ENCODE measurements at regions not wholly inside any gene's neighbourhood (a gene's known extent, or its start where the extent isn't known, plus 50 kb on each side); places are given as distances from the start of the nearest gene placed in this dataset.

GRCh38 chr13:85654227-85654626 lies 145.0 kb downstream of the SLITRK6 start:
- Histone ChIP-seq H3K27ac (no peak overlapping the region), H3F3A (ENCODE audit: low read depth) (no peaks in the 10 kb centered on the region), H3K36me3 (no peaks in the 10 kb centered on the region), H3K9ac (no peak overlapping the region), H3K79me2 (ENCODE audit: low read depth) (no peaks in the 10 kb centered on the region), H3K4me2 (no peak overlapping the region), H3K9me3 (ENCODE audit: low read depth) (no peaks in the 10 kb centered on the region), H4K20me1 (ENCODE audit: low read depth) (no peaks in the 10 kb centered on the region), H3K27me3 (no peaks in the 10 kb centered on the region), H2AFZ (replicated peaks) (no peak overlapping the region), H3K4me1 (no peaks in the 10 kb centered on the region), H3K4me3 (no peak overlapping the region)
- H3K27me3 Mint-ChIP-seq (ENCODE audit: insufficient read depth, low read depth): peaks cover 3% of the 10 kb centered on the region
- no peaks in the 10 kb centered on the region for H3K4me1 Mint-ChIP-seq
- DNase-seq (ENCODE audit: low spot score): no peak
- H3K36me3 Mint-ChIP-seq: no peaks in the 10 kb centered on the region
- no peak overlapping the region for H3K4me3 Mint-ChIP-seq
- H3K27ac Mint-ChIP-seq: no peak overlapping the region
- H3K9me3 Mint-ChIP-seq: no peaks in the 10 kb centered on the region
- TF ChIP-seq EZH2phosphoT487 (IDR thresholded peaks at IDR 0.05): no peak
- no peak for TF ChIP-seq EZH2 (IDR thresholded peaks at IDR 0.05)
- no peak for TF ChIP-seq CTCF (IDR thresholded peaks at IDR 0.05)

DNA sequence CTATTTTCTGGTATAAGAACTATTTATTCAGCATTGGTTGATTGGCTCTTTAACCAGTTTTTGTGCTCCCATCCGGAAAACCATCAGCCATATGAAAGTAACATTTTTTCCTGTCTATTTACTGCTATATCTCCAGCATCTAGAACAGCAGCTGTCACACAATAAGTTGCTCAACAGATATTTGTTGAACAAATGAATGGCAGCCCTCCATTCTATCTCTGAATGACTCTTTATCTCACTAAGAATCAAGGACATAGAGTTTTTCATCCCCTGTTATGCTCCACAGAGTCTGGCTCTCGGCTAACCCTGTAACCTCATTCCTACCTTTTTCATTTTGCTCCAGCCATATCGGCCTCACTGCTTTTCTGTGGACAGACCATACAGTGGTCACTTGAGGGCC lies 145.5 kb downstream of the SLITRK6 start:
- DNase-seq (ENCODE audit: low spot score): no peak
- no peaks in the 10 kb centered on the region for H3K9me3 ChIP-seq (ENCODE audit: low read depth)
- no peaks in the 10 kb centered on the region for H3F3A ChIP-seq (ENCODE audit: low read depth)
- H3K9me3 Mint-ChIP-seq: no peaks in the 10 kb centered on the region
- no peaks in the 10 kb centered on the region for H3K27me3 ChIP-seq
- H3K9ac ChIP-seq: no peak overlapping the region
- no peaks in the 10 kb centered on the region for H3K36me3 ChIP-seq
- no peak overlapping the region for H2AFZ ChIP-seq (replicated peaks)
- H4K20me1 ChIP-seq (ENCODE audit: low read depth): no peaks in the 10 kb centered on the region
- no peaks in the 10 kb centered on the region for H3K79me2 ChIP-seq (ENCODE audit: low read depth)
- H3K27ac ChIP-seq: no peak overlapping the region
- no peak for TF ChIP-seq EZH2 (IDR thresholded peaks at IDR 0.05)
- no peak overlapping the region for H3K4me3 Mint-ChIP-seq
- peaks cover 3% of the 10 kb centered on the region for H3K27me3 Mint-ChIP-seq (ENCODE audit: insufficient read depth, low read depth)
- H3K4me1 Mint-ChIP-seq: no peaks in the 10 kb centered on the region
- no peaks in the 10 kb centered on the region for H3K4me1 ChIP-seq
- H3K36me3 Mint-ChIP-seq: no peaks in the 10 kb centered on the region
- no peak overlapping the region for H3K4me2 ChIP-seq
- H3K4me3 ChIP-seq: no peak overlapping the region
- no peak overlapping the region for H3K27ac Mint-ChIP-seq

- Histone ChIP-seq H3K9ac (no peak overlapping the region), H2AFZ (replicated peaks) (no peak overlapping the region), H3K4me3 (no peak overlapping the region), H3F3A (ENCODE audit: low read depth) (no peaks in the 10 kb centered on the region), H3K4me1 (no peaks in the 10 kb centered on the region), H3K27me3 (no peaks in the 10 kb centered on the region), H4K20me1 (ENCODE audit: low read depth) (no peaks in the 10 kb centered on the region), H3K9me3 (ENCODE audit: low read depth) (no peaks in the 10 kb centered on the region), H3K4me2 (no peak overlapping the region), H3K36me3 (no peaks in the 10 kb centered on the region), H3K27ac (no peak overlapping the region), H3K79me2 (ENCODE audit: low read depth) (no peaks in the 10 kb centered on the region)
- Mint-ChIP-seq H3K27me3 (ENCODE audit: insufficient read depth, low read depth) (peaks cover 3% of the 10 kb centered on the region), H3K4me1 (no peaks in the 10 kb centered on the region), H3K4me3 (no peak overlapping the region), H3K27ac (no peak overlapping the region), H3K9me3 (no peaks in the 10 kb centered on the region), H3K36me3 (no peaks in the 10 kb centered on the region)
- no peak for DNase-seq (ENCODE audit: low spot score)
- TF ChIP-seq CTCF (IDR thresholded peaks at IDR 0.05) (no peak), EZH2 (IDR thresholded peaks at IDR 0.05) (no peak), EZH2phosphoT487 (IDR thresholded peaks at IDR 0.05) (no peak)
These were observed 146.7 kb downstream of the SLITRK6 start for GRCh38 chr13:85652491-85652890.

DNA sequence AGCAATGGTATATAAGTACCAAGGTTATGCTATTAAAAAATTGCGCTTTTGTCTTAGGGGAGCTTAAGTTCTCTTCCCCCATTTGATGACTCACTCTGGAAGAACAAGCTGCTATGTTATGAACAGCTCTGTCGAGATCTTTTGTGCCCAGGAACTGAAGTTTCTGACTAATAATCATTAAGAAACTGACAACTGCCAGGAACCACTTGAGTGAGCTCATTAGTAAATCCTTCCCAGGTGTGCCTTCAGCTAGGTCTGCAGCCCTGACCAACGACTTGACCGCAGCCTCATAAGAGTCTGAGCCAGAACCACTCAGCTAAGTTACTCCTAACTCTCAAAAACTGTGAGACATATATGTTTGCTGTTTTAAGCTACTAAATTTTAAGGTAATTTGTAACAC lies 147.8 kb downstream of the SLITRK6 start:
- Mint-ChIP-seq H3K9me3 (no peaks in the 10 kb centered on the region), H3K27ac (no peak overlapping the region), H3K27me3 (ENCODE audit: insufficient read depth, low read depth) (peaks cover 3% of the 10 kb centered on the region), H3K4me3 (no peak overlapping the region), H3K4me1 (no peaks in the 10 kb centered on the region), H3K36me3 (no peaks in the 10 kb centered on the region)
- H3K27me3 ChIP-seq: no peaks in the 10 kb centered on the region
- no peaks in the 10 kb centered on the region for H3K9me3 ChIP-seq (ENCODE audit: low read depth)
- H3F3A ChIP-seq (ENCODE audit: low read depth): no peaks in the 10 kb centered on the region
- TF ChIP-seq EZH2phosphoT487 (IDR thresholded peaks at IDR 0.05): no peak
- no peak for TF ChIP-seq EZH2 (IDR thresholded peaks at IDR 0.05)
- TF ChIP-seq CTCF (IDR thresholded peaks at IDR 0.05): no peak
- H2AFZ ChIP-seq (replicated peaks): no peak overlapping the region
- H3K9ac ChIP-seq: no peak overlapping the region
- no peaks in the 10 kb centered on the region for H3K79me2 ChIP-seq (ENCODE audit: low read depth)
- no peaks in the 10 kb centered on the region for H3K4me1 ChIP-seq
- no peak overlapping the region for H3K4me2 ChIP-seq
- no peak for DNase-seq (ENCODE audit: low spot score)
- no peaks in the 10 kb centered on the region for H4K20me1 ChIP-seq (ENCODE audit: low read depth)
- H3K36me3 ChIP-seq: no peaks in the 10 kb centered on the region
- no peak overlapping the region for H3K27ac ChIP-seq
- H3K4me3 ChIP-seq: no peak overlapping the region
